CD8-positive, alpha-beta memory T cell (primary cell): ENCODE measurements at regions not wholly inside any gene's neighbourhood (a gene's known extent, or its start where the extent isn't known, plus 50 kb on each side); places are given as distances from the start of the nearest gene placed in this dataset.

Source experiments
- CTCF ChIA-PET: fragments of 350-600 bp; sonication (Branson Sonifier 250); formaldehyde crosslinking; loops from one replicate; lab custom pipeline; 2021; ENCODE audit warnings: antibody characterized with exemption; lab: Charles Lee
- POLR2A ChIA-PET: fragments of 350-600 bp; sonication (Branson Sonifier 250); formaldehyde crosslinking; loops from one replicate; lab custom pipeline; 2021; ENCODE audit warnings: antibody characterized with exemption; lab: Charles Lee
- DNase-seq, 5 donors: peaks; one replicate each; pipeline versions ENCODE4 v3.0.0 to v3.0.0-alpha.2; 2020 to 2022; ENCODE audit warnings: mixed read lengths in 1 of 5
- H3K27ac ChIP-seq: one replicate; pipeline ENCODE4 v1.7.0; 2013; ENCODE audit warnings: low read depth, mild to moderate bottlenecking, low read length, moderate library complexity
- H3K27me3 ChIP-seq: 2 replicates; pipeline ENCODE4 v1.7.0; 2013; ENCODE audit warnings: low read length, mild to moderate bottlenecking; ENCODE audit not compliant: insufficient read depth, poor library complexity, severe bottlenecking
- H3K36me3 ChIP-seq: 2 replicates; pipeline ENCODE4 v1.7.0; 2013; ENCODE audit warnings: mild to moderate bottlenecking, low read length, moderate library complexity; ENCODE audit not compliant: insufficient read depth
- H3K4me1 ChIP-seq: 2 replicates; pipeline ENCODE4 v1.7.0; 2013; ENCODE audit warnings: mild to moderate bottlenecking, low read length, moderate library complexity; ENCODE audit not compliant: insufficient read depth
- H3K4me3 ChIP-seq: 2 replicates; pipeline ENCODE4 v1.7.0; 2013; ENCODE audit warnings: mild to moderate bottlenecking, low read length
- H3K9me3 ChIP-seq: 2 replicates; pipeline ENCODE4 v1.7.0; 2013; ENCODE audit warnings: mild to moderate bottlenecking, low read length
- H3K27ac Mint-ChIP-seq, 8 donors: one replicate each; pipeline ENCODE4 v1.8.0; 2020 to 2021; ENCODE audit warnings: mixed read lengths in 8 of 8, mild to moderate bottlenecking in 6 of 8, inconsistent platforms in 3 of 8, moderate library complexity in 3 of 8
- H3K27me3 Mint-ChIP-seq, 2 donors: one replicate each; pipeline ENCODE4 v1.8.0; 2020 to 2021; ENCODE audit warnings: mixed read lengths in 2 of 2, mild to moderate bottlenecking in 1 of 2, moderate library complexity in 1 of 2
- H3K36me3 Mint-ChIP-seq, 3 donors: one replicate each; pipeline ENCODE4 v1.8.0; 2020 to 2021; ENCODE audit warnings: mixed read lengths in 3 of 3, inconsistent platforms in 1 of 3, mild to moderate bottlenecking in 1 of 3
- H3K4me1 Mint-ChIP-seq, 3 donors: one replicate each; pipeline ENCODE4 v1.8.0; 2020 to 2021; ENCODE audit warnings: mixed read lengths in 3 of 3, inconsistent platforms in 1 of 3, mild to moderate bottlenecking in 1 of 3
- H3K4me3 Mint-ChIP-seq, 7 donors: one replicate each; pipeline ENCODE4 v1.8.0; 2020 to 2021; ENCODE audit warnings: mixed read lengths in 7 of 7, mild to moderate bottlenecking in 6 of 7, moderate library complexity in 4 of 7, inconsistent platforms in 2 of 7
- H3K9me3 Mint-ChIP-seq, 5 donors: one replicate each; pipeline ENCODE4 v1.8.0; 2020 to 2022; ENCODE audit warnings: mixed read lengths in 5 of 5, mild to moderate bottlenecking in 3 of 5, moderate library complexity in 2 of 5, inconsistent platforms in 1 of 5

DNA sequence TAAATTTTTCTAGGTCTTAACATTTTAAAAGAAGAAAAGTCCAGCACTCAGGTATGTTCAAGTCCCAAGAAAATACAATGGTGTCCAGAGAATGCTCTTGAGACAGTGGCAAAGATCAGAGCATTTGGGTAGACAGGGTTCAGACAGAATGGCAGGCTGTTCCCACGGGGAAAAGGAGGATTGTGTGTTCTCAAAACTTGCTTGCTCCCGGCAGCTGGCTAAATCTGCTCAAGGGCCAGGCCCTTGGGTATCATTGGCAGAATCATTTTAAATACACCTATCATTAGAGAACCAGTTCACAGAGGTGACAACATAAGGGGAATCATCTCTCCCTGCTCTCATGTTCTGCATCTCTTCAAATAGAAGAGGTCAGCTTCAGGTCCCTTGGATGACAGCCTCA, 456.3 kb downstream of the DTHD1 start:
- Mint-ChIP-seq H3K27ac (peak overlapping the region in 1 of 8 donors; percentile 76), H3K4me1 (no peaks in the 10 kb centered on the region), H3K27me3 (no peaks in the 10 kb centered on the region), H3K9me3 (no peaks in the 10 kb centered on the region), H3K4me3 (no peak overlapping the region), H3K36me3 (no peaks in the 10 kb centered on the region)
- H3K9me3 ChIP-seq = no peaks in the 10 kb centered on the region
- no peak overlapping the region for H3K27ac ChIP-seq
- ChIA-PET POLR2A (no interaction called here), CTCF (no interaction called here)
- H3K27me3 ChIP-seq = no peaks in the 10 kb centered on the region
- no peaks in the 10 kb centered on the region for H3K4me1 ChIP-seq
- H3K4me3 ChIP-seq = no peak overlapping the region
- DNase-seq = no peak
- no peaks in the 10 kb centered on the region for H3K36me3 ChIP-seq

DNA sequence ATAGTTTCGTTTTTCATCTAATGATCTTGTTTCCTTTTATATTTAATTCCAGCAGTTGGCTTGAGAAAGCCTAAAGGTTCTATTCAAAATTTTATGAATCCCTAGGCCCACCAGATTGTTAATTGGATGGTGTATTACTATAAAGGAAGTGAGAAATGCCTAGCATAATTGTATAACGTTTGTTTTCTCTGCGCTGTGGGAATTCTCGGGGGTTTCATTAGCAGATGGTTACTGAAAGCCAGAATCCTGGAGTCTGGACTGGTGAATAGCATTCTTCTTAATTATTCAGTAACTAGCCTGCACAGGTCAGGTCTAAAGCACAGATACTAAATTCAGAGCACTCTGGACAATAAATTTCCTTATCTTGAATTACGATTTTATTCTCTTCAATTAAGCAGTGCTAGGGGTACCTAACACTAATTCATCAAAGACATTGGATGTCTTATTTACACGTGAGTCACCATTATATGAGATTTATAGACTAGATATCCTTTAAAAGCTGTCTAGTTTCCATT, 459.4 kb downstream of the DTHD1 start:
- Histone ChIP-seq H3K27me3 (no peaks in the 10 kb centered on the region), H3K27ac (no peak overlapping the region), H3K4me1 (no peaks in the 10 kb centered on the region), H3K36me3 (no peaks in the 10 kb centered on the region), H3K4me3 (no peak overlapping the region), H3K9me3 (no peaks in the 10 kb centered on the region)
- Mint-ChIP-seq H3K9me3 (no peaks in the 10 kb centered on the region), H3K27ac (no peak overlapping the region), H3K4me3 (no peak overlapping the region), H3K4me1 (no peaks in the 10 kb centered on the region), H3K27me3 (peaks cover 0 to 2% of the 10 kb centered on the region in 2 donors), H3K36me3 (no peaks in the 10 kb centered on the region)
- POLR2A ChIA-PET = no interaction called here
- no peak for DNase-seq
- CTCF ChIA-PET = no interaction called here

- Mint-ChIP-seq H3K4me1 (no peaks in the 10 kb centered on the region), H3K27ac (no peak overlapping the region), H3K9me3 (peaks cover 0 to 3% (median 0%) of the 10 kb centered on the region in 5 donors), H3K4me3 (no peak overlapping the region), H3K27me3 (peaks cover 0 to 2% of the 10 kb centered on the region in 2 donors), H3K36me3 (no peaks in the 10 kb centered on the region)
- no peak for DNase-seq
- Histone ChIP-seq H3K9me3 (no peaks in the 10 kb centered on the region), H3K27ac (no peak overlapping the region), H3K4me3 (no peak overlapping the region), H3K4me1 (no peaks in the 10 kb centered on the region), H3K36me3 (no peaks in the 10 kb centered on the region), H3K27me3 (no peaks in the 10 kb centered on the region)
- ChIA-PET POLR2A (no interaction called here), CTCF (no interaction called here)
Observed at GRCh38 chr4:36747277-36748129, 466.1 kb downstream of the DTHD1 start.

- no peaks in the 10 kb centered on the region for H3K36me3 ChIP-seq
- no peak overlapping the region for H3K4me3 ChIP-seq
- ChIA-PET CTCF (no interaction called here), POLR2A (no interaction called here)
- H3K4me1 Mint-ChIP-seq = no peaks in the 10 kb centered on the region
- no peaks in the 10 kb centered on the region for H3K36me3 Mint-ChIP-seq
- H3K4me1 ChIP-seq = no peaks in the 10 kb centered on the region
- H3K27ac Mint-ChIP-seq = no peak overlapping the region
- no peaks in the 10 kb centered on the region for H3K27me3 ChIP-seq
- H3K27me3 Mint-ChIP-seq = no peaks in the 10 kb centered on the region
- H3K9me3 Mint-ChIP-seq = peaks cover 0 to 1% (median 0%) of the 10 kb centered on the region in 5 donors
- no peak overlapping the region for H3K27ac ChIP-seq
- no peaks in the 10 kb centered on the region for H3K9me3 ChIP-seq
- H3K4me3 Mint-ChIP-seq = no peak overlapping the region
- DNase-seq = no peak
Observed at GRCh38 chr4:36753048-36753447, 471.6 kb downstream of the DTHD1 start.

- H3K9me3 ChIP-seq = no peaks in the 10 kb centered on the region
- H3K27ac ChIP-seq = no peak overlapping the region
- H3K27me3 Mint-ChIP-seq = no peaks in the 10 kb centered on the region
- no peak overlapping the region for H3K27ac Mint-ChIP-seq
- H3K4me3 Mint-ChIP-seq = no peak overlapping the region
- H3K27me3 ChIP-seq = no peaks in the 10 kb centered on the region
- no peaks in the 10 kb centered on the region for H3K36me3 Mint-ChIP-seq
- ChIA-PET CTCF (no interaction called here), POLR2A (no interaction called here)
- no peak for DNase-seq
- H3K4me1 ChIP-seq = no peaks in the 10 kb centered on the region
- H3K9me3 Mint-ChIP-seq = peaks cover 0 to 2% (median 2%) of the 10 kb centered on the region in 5 donors
- H3K4me1 Mint-ChIP-seq = no peaks in the 10 kb centered on the region
- H3K36me3 ChIP-seq = no peaks in the 10 kb centered on the region
- no peak overlapping the region for H3K4me3 ChIP-seq
Observed at GRCh38 chr4:36757580-36758311, 476.3 kb downstream of the DTHD1 start.

DNA sequence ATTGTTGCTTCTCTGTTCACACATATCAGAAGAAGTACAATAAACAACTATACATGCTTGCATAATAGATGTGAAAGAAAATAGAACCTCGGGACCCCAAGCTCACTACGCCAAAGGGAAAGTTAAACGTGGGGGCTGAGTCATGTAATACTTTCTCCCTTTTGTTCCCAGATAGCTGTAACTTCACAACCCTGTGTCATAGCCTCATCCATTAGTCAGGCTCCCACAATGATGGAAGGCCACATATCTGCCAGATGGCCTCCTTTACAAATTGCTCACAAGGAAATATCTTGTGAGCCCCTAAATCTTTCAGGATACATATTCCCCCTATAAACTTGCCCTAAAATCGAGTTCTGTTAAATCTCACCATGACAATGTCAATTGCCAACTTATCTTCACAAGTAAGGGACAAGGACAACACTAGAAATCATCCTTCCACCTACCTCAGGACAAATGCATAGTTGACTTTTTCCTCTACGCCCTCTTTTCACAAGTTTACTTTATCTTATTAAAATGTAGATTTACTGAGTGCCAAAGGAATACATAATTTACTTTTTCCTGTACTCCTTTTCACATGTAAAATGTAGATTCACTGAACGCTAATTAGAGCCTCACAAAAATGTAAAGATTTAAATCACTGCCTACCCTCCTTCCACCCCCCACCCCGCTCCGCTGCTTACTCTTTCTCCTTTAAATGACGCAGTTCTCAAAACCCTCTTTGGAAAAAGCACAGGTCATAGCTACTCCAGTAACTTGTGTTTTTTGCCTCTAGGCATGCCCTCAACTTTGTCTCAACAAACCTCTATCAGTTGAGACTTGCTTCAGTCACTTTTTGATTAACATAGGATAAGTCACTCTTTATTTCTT, 477.1 kb downstream of the DTHD1 start:
- Histone ChIP-seq H3K27me3 (no peaks in the 10 kb centered on the region), H3K4me3 (no peak overlapping the region), H3K36me3 (no peaks in the 10 kb centered on the region), H3K9me3 (no peaks in the 10 kb centered on the region), H3K4me1 (no peaks in the 10 kb centered on the region), H3K27ac (no peak overlapping the region)
- no peak for DNase-seq
- no peaks in the 10 kb centered on the region for H3K4me1 Mint-ChIP-seq
- H3K36me3 Mint-ChIP-seq = no peaks in the 10 kb centered on the region
- ChIA-PET CTCF (no interaction called here), POLR2A (no interaction called here)
- H3K27ac Mint-ChIP-seq = no peak overlapping the region
- no peak overlapping the region for H3K4me3 Mint-ChIP-seq
- H3K27me3 Mint-ChIP-seq = no peaks in the 10 kb centered on the region
- peaks cover 0 to 2% (median 2%) of the 10 kb centered on the region in 5 donors for H3K9me3 Mint-ChIP-seq

GRCh38 chr4:36761607-36762006, 480.2 kb downstream of the DTHD1 start:
- no peak overlapping the region for H3K27ac Mint-ChIP-seq
- POLR2A ChIA-PET = no interaction called here

More at GRCh38 chr4:36761607-36762006, 480.2 kb downstream of the DTHD1 start:
- H3K36me3 ChIP-seq = no peaks in the 10 kb centered on the region
- no peaks in the 10 kb centered on the region for H3K9me3 ChIP-seq
- Mint-ChIP-seq H3K9me3 (peaks cover 0 to 2% (median 2%) of the 10 kb centered on the region in 5 donors), H3K4me1 (no peaks in the 10 kb centered on the region), H3K27me3 (no peaks in the 10 kb centered on the region), H3K36me3 (no peaks in the 10 kb centered on the region), H3K4me3 (no peak overlapping the region)
- no peak overlapping the region for H3K4me3 ChIP-seq
- H3K27ac ChIP-seq = no peak overlapping the region
- no peaks in the 10 kb centered on the region for H3K4me1 ChIP-seq
- CTCF ChIA-PET = no interaction called here
- H3K27me3 ChIP-seq = no peaks in the 10 kb centered on the region
- no peak for DNase-seq
